NCI-H146 treated with DMSO at 0.1 percent for 48 hours (cell line): ENCODE measurements at regions not wholly inside any gene's neighbourhood (a gene's known extent, or its start where the extent isn't known, plus 50 kb on each side); places are given as distances from the start of the nearest gene placed in this dataset.

Experiments
- DNase-seq: peaks from one replicate; lab custom pipeline; 2025; ENCODE audit not compliant: unreplicated experiment; lab: John Stamatoyannopoulos, UW

DNA sequence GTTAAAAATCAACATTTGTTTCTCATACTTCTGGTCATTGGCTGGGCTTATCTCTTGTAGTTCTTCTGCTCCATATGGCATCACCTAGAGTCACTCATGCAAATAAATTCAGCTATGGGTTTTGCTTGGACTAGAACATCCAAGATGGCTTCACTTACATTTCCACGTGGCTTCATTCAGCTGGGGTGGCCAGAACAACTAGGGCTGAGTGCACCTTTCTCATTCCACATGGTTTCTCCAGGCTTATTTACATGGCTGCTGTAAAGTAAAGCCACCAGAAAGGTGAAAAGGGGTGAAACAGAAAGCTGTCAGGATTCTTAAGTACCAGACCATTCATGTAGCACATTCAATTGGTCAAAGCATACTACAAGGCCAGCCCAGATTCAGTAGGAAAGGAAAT lies 151.1 kb upstream of the BMP2 start:
- no peak for DNase-seq

DNA sequence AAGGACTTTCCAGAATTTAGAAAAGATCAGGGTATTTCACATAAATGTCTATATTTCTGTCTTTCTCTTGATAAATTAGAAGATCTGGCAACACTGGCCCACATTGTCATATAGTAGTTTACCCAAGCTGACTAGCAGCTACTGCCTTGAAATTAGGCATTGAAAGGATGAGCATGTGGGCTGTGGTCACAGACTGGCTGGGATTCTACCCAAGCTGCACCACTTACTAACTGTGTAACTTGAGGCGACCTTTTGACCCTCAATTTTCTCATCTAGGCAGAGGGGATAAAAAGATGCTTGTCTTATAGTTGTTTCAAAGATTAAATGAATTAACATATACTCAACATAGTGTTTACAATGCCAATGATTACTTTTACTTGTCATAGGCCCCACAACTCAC lies 152.7 kb upstream of the BMP2 start:
- no peak for DNase-seq

DNA sequence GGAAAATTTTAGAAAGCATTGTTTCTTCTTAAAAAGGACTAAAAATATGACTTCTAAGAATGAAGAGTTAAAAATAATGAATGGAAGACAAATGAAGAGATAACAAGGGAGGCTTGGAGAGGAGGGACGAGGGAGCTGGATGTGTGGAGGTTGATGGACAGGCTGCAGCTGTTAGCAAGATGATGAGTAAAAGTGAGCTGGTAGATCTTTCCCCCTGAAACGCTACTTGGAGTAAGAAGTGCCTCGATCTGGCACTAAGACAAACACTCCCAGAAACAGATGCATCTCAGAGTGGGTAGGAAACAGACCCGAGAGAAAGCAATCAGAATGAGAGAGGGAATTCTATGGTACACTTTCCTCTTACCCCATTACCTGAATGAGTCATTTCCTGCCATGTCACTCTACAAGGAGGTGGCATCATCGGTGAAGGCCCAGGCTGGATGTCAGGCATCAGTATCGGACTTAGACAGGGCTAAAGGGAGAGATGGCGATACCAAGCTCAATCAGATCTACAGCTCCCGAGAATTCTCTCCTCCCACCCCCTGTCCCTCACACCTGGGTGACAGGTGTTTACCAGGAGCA lies 154.1 kb upstream of the BMP2 start:
- DNase-seq = no peak

DNA sequence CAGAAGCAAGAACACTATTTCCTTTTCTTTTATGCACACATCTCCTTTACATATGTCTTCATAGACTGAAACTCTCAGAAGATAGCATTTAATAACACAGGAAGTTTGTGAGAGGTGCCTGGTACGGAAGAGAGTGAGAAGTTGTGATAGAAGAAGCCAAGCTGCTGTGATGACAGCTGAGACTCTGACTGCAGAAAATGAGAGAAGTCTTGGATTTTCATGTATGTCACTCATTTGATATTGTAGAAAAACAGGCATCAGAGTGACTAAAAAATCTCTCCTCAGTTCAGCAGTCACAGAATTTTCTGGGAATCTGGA lies 154.9 kb upstream of the BMP2 start:
- no peak for DNase-seq

DNA sequence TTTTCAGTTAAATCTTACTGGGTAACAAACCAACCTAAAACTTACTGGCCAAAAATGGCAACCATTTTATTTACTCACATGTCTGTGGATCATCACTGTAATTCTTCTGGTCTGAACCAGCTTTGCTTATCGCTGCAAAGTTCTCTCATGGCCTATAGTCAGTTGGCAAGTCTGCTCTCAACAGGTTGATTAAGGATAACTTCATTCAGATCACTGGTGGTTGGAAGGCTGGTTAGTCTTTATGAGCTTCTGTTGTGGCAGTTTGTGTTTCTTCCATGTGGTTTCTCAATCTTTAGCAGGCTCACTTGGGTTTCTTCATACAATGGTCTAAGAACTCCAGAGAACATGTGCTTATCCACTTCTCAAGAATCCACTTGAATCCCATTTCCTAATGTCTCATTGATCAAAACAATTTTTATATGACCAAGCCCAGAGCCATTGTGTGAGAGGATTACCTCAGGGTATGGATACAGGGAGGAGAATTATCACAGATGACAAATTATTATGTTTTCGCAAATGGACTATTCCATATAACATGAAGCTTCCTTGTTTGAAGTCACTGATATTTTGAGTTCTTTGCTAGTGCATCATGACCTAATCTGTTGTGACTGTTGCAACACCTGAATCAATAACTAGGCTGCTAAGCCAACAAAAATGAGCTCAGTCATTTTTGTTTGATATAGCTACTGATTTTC lies 155.4 kb upstream of the BMP2 start:
- DNase-seq = no peak

DNA sequence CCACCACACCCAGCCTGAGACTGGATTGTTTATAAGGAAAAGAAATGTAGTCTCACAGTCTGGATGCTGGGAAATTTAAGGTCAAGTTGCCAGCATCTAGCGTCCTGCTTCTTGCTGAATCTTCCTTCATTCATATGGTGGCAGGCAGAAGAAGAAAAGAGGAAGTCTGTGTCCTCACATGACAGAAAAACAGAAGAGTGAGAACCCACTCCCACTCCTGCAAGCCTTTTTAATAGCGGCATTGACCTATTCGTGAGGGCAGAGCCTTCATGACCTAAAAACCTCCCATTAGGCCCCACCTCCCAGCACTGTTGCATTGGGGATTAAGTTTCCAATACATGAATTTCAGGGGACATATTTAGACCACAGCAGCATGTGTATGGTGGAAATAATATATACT lies 160.8 kb upstream of the BMP2 start:
- no peak for DNase-seq

DNA sequence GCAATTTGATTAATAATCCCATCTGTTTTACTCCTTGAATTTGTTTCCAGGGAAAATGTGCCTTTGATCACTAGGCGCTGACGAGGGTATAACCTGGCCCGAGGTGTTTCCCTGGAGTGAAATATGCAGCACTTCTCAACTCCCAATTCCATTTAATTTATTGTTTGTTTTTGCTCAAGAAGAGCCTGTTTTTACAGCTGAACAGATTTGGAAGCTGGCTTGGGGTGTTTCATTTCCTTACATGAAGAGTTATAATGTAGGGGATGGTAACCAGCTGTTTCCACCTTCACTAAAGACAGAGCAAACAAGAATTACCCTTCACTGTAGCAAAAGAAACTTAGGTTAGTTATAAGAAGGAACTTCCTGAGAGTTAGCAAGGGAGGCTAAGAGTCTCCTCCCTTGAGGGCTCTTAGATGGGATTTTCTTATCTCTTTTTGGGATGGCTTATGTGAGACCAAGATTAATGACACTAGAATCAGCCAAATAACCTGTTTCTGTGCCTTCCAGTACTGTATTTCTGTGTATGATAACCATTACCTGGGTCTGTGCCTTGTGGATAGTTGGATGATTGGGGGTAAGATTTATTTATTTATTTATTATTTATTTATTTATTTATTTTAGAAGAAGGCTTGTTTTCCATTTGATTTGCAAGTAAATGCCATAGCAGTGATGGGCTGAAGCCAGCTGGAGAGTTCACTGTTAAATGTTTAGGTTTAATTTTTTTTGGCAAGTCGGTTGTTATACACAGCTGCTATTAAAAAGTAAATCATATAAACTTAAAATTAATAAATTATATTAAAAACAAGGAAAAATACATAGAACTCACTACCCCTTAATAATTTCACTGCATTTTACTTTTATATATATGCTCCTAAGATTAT lies 162.2 kb upstream of the BMP2 start:
- no peak for DNase-seq

DNA sequence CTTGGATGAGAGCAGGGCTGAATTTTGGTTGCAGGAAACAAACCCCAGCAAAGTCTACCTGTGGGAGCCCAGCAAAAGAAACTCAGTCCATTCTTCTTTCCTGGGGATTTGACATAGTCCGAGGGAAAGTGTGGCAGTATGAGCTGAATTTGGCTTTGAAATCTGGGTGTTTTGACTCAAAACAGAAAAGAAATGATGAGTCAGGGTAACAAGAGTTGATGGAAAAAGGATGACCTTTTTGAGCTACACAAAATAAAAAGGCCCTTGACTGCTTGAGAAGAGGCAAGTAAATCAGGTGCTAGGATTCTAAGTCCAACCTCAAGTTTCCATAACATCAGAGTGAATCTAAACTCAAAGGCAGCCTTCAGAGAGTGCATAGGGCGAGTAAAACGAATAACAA lies 163.3 kb upstream of the BMP2 start:
- no peak for DNase-seq

DNA sequence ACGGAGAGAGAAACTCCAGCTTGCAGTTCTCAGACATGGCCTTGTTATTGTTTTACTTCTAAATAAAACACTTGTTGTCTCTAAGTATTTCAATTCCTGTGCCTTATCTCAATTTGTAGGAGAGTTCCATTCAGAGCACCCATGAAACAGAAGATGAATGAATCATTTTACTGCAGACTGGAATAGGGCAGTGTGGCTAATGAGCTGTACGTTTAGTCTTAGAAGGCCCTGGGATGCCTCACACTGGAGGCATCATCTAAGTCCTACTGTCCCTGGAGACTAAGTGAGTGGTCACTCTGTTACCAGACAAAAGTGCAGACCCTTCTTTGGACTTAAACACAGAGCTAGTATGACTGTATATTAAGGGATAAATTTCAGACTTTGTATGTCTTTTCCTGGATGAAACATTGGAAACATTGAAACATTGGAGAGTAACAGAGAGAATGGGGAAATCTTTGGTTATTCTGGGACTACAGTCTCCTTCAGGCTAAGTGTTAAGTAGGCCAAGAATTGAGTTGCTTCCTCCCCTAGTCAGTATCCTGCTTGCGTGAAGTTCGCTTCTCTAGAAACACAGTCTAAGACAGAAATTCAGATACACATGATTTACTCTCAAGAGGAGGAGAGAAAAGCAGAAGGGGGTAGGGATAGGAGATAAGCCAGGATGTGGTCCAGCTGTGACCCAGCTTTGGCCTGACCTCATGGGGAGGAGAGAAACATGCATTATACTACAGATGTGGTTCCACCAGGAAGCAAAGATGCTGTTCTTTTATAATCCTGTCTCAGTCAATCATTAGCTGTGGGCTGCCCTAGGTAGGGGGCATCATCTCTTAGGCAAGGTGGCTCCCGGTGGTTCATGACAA lies 167.4 kb upstream of the BMP2 start:
- no peak for DNase-seq

DNA sequence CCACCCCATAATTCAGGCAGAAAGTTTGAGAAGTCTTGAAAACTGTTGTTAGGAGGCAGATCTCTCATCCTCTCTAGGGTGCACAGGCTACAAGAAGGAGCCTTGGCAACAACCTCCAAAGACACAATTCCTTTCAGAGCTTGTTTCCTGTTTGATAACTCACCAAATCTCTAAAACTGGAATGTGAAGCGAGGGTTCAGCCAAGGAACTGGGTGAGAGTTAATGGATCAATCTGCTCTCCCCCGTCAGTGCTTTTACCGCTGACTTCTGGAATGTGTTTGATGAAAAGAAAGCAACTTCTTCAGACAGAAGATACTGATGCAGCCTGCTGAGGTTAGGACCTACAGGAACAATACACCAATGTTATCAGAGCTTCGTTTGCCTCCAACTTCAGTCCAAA lies 171.8 kb upstream of the BMP2 start:
- no peak for DNase-seq

DNA sequence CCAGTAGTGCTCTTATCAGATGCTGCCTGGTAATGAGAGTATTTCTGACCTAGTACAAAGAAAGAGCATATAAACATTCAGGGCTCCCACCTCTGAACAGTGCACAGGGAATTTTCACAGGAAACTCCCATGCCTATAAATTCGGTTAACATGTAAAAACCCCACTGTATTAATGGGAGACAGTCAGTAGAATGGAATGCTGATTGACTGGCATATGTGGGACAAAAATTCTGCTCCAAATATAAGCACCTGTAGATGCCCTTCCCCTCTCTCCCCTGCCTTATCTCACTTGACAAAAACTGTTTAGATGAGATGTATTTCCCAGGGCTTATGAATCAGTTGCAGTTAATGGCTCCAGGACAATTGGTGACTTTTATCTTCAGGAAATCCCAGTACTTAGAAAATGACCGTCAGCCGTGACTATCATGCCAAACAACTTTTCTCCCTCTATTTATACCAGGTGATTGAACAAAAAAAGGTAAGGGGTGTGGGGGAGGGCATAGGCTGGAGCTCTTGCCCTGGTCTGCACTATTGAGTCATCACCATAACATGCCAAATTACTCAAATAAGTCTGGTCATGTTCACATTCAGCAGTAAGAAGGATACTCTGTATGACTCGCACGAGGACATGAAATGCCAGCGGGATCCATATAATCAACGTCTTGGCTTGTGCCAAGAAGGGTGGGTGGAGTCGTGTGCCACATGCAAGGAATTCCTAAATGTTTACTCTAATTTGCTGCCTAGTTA lies 176.4 kb upstream of the BMP2 start:
- no peak for DNase-seq

DNA sequence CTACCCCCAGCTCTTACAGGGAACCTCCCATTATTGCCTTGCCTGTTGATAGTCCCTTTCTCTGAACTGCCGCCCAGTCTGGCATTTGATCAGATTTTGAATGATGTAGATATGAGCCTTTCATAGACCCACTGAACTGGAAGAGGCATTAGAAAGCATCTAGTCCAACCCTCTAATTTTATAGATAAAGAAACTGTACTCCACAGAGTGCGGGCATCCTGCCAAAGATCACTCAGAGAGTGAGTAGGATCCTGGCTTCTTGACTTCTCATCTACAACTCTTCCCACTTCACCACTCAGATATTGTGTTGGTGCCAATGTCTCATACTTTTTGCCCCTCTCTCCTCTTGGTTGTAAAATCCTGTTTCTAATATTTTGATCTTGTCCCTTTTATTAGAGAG lies 179.2 kb upstream of the BMP2 start:
- DNase-seq = no peak

DNA sequence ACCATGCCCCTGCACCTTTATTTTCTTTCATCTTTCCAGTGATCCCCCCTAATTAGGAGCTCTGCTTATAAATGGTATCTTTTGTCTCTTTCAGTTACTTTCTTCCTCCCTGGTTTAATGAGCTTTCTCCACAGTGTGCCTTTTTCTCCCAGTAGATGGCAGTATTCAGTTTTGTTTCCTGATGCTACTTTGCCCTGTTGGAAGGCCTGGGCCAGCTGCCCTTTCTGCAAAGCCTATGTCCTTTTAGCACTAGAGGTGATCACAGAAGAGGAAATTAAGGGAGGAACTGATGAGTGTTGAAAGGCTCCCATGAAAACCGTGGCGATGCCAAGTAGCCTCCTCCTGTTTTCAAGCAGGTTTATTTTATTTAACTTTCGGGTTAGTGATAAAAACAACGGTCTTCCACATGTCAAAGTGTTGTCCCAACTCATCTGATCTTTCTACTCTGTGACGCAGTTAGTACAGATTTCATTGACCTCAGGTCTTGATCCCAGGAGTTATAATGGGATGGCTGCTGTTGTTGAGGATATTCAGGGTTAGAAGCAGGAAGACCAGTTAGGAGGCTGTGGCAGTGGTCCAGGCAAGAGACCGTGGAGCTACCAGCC lies 184.2 kb upstream of the BMP2 start:
- DNase-seq = peak; percentile 73

DNA sequence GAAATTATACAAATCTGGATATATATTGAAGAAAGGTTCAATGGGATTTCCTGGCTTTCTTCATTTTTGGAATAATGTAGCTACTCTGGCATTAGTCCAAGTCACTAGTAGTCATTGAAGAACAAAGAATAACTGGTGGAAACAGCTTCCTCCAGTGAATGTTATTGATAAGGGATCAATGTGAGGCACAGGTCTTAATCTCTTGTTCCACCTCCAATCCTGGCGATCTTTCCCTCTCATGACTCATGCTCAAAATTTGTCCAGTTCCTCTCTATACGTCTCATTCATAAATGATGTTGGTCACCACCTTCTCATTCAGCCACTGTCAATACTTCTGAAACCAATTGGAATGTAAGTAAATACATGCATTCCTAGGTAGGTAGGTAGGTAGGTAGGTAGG lies 185.0 kb upstream of the BMP2 start:
- no peak for DNase-seq

DNA sequence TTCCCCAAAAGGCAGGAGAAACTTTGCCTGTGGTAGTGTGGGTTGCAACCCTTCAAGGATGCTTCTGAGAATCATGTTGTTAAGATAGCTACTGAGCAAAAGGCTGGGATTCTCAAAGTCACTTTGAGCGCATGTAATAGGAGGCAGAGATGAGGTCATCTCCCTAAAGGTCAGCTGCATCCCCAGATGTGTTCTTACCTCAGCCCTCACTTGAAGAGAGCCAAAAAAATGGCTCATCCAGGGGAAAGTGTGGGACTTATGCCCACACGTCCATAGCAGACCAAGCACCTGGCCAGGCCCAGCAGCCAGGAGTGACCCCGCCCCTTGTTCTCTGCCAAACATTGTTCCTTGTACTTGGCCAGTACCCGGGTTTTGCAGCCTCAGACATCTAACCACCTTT lies 187.0 kb upstream of the BMP2 start:
- no peak for DNase-seq

DNA sequence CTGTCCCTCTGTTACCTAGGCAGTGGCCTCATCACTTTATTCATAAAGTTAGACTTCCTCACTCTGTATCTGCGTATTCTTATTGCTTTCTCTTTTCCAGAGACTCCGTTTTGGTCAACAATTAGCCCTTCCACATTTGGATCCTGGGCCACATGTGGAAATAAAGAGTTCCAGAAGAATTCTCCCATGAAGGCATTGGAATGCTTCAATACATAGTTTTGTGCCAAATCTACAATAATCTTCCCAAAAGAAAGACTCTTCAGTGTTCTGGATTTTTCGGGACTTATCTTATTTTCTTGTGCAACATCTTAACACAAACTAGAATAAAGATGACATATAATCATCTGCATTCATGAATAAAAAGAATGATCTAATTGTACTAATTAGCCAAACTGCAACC lies 187.7 kb upstream of the BMP2 start:
- no peak for DNase-seq

DNA sequence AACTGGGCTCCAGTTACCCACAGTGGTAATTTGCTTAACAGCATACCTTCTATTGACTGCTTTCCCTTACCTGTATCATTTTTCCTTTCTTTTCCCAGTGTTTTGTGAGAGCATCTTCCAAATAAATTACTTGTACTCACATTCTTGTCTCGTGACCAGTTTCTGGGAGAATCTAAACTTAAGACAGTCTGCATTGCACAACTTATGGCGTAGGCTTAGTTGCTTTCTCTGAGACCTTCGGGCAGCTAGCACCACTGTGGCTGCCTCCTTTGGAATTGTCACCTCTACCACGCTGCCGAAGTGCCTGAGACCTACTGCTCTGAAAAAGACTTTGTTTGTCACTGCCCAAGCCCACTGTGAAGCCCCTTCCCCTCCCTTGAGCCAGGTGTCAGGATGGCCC lies 188.1 kb upstream of the BMP2 start:
- DNase-seq = no peak

DNA sequence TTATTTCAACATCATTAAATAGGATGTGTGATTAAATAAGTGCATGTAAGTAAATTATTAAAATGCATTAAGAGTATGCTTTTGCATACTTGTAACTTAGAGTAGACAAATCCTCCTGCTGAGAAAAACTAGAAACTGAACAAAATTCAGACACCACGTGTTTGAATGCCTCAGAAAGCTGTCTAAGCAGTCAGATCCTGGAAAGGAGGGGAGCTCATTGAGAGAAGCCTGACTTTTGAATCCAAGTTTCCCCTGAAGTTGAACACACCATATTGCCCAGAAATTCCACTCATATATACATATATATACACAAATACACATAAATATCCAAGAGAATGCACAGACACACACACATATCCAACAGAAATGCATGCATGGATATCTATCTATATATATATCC lies 190.0 kb upstream of the BMP2 start:
- no peak for DNase-seq

DNA sequence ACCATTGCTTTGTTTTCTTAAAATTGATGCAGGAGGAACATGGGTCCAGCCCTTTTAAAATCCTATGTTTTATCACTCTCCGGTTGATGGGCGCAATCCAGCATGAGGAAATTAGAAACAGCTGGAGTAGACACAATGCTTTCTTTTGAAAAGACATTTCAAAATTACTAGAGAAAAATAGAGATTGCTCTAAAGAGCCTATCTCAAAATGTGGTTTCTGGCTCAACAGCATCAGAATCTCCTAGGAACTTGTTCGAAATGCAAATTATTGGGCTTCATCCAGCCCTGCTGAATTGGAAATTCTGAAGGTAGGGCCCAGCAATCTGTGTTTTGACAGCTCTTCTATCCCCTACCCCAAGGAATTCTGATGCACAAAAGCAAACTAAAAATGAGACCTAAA lies 190.8 kb upstream of the BMP2 start:
- DNase-seq = no peak

DNA sequence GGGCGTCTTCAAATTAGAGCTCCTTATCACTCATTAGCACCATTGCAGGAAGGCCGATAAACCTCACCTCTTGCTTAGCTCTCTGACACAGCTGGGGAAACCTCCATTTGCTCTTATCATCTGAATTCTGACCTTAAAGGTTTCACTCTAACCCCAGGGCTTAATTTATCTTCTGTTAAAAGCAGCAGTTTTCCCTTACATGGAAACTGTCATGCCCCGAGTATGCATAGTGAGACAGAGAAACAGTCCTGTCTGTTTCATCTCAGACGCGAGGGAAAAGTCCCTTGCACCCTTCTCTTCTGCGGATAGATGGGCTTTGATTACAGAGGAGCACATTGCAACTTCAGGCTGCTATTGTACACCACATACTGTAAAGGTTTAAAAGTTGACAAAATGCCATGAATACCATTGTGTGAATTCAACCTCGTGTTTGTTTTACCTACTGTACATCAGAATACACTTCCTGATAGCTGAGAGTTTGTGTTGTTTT lies 191.5 kb upstream of the BMP2 start:
- peak; percentile 83 for DNase-seq
